ENCODE measurements at regions not wholly inside any gene's neighbourhood (a gene's known extent, or its start where the extent isn't known, plus 50 kb on each side); places are given as distances from the start of the nearest gene placed in this dataset.

- DNase-seq (ENCODE audit: low spot score) (no peak), ATAC-seq (ENCODE audit: low FRiP score) (no peak)
- no peak for TF ChIP-seq CTCF (IDR thresholded peaks at IDR 0.05)
Observed at GRCh38 chr13:65460136-65460535, 1770.0 kb downstream of the PCDH9 start.

GRCh38 chr13:65456150-65456912 lies 1773.8 kb downstream of the PCDH9 start:
- TF ChIP-seq CTCF (IDR thresholded peaks at IDR 0.05): no peak
- ATAC-seq (ENCODE audit: low FRiP score) (no peak), DNase-seq (ENCODE audit: low spot score) (no peak)

- ATAC-seq (ENCODE audit: low FRiP score): no peak
- no peak for DNase-seq (ENCODE audit: low spot score)
- no peak for TF ChIP-seq CTCF (IDR thresholded peaks at IDR 0.05)
Observed at GRCh38 chr13:65454403-65454802, 1775.7 kb downstream of the PCDH9 start.

GRCh38 chr13:65453982-65454381 lies 1776.2 kb downstream of the PCDH9 start:
- ATAC-seq (ENCODE audit: low FRiP score): no peak
- TF ChIP-seq CTCF (IDR thresholded peaks at IDR 0.05): no peak
- no peak for DNase-seq (ENCODE audit: low spot score)

- TF ChIP-seq CTCF (IDR thresholded peaks at IDR 0.05): no peak
- no peak for ATAC-seq (ENCODE audit: low FRiP score)
- no peak for DNase-seq (ENCODE audit: low spot score)
Observed at GRCh38 chr13:65445340-65445739, 1784.8 kb downstream of the PCDH9 start.

GRCh38 chr13:65435590-65435989 lies 1794.5 kb downstream of the PCDH9 start:
- DNase-seq (ENCODE audit: low spot score): no peak

More at GRCh38 chr13:65435590-65435989, 1794.5 kb downstream of the PCDH9 start:
- ATAC-seq (ENCODE audit: low FRiP score): no peak
- TF ChIP-seq CTCF (IDR thresholded peaks at IDR 0.05): no peak

Data from omental fat pad (tissue), 3 donors.